ENCODE measurements at regions not wholly inside any gene's neighbourhood (a gene's known extent, or its start where the extent isn't known, plus 50 kb on each side); places are given as distances from the start of the nearest gene placed in this dataset.

DNA sequence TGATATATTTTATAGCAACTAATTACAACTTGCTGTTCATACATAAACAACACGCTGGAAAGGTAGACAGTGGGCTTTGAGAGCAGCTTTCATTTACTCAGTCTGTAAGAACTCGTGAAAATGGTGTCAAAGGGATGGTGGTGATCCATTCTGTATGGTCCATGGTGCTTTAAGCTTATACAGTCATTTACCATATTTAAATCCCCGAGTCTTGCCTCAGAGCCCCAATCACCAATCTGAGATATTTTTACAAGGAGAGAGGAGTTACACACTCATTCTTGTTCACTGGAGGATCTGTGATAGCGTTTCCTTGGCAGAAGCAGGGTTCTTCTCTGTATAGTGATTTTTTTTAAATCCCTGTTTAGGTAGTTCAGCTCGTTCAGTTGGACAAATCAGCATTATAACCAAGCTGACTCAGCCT lies 694.6 kb downstream of the USP25 start:
- Histone ChIP-seq H3K4me3 (ENCODE audit: low read length) (no peak overlapping the region), H3K9ac (ENCODE audit: low read length) (no peak overlapping the region), H3K36me3 (ENCODE audit: control insufficient read depth, low read depth, low read length) (no peaks in the 10 kb centered on the region), H3K27me3 (ENCODE audit: control insufficient read depth, insufficient read depth, low read length) (no peaks in the 10 kb centered on the region), H3K27ac (ENCODE audit: low read length) (no peak overlapping the region), H3K9me3 (ENCODE audit: control insufficient read depth, low read depth, low read length) (no peaks in the 10 kb centered on the region), H3K4me1 (ENCODE audit: control insufficient read depth, low read depth, low read length) (no peaks in the 10 kb centered on the region)

DNA sequence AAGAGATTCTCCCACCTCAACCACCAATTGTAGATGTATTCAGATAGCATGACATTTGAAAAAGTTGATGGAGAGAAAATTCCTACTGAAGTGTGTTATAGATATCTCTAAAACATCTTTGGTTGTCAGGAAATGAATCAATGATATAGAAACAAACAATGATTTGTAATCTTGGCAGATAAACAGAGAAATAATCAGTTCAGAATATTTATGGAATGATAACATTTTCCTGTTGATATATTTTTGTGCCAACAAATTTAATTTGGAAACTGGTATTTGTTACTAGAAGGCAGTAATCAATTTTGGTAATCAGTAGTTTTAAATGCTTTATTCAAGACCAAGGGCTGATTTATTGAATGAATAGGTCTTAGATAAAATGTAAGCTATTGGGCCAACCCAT lies 695.6 kb downstream of the USP25 start:
- H3K9ac ChIP-seq (ENCODE audit: low read length): no peak overlapping the region
- H3K9me3 ChIP-seq (ENCODE audit: control insufficient read depth, low read depth, low read length): no peaks in the 10 kb centered on the region
- H3K4me1 ChIP-seq (ENCODE audit: control insufficient read depth, low read depth, low read length): no peaks in the 10 kb centered on the region
- H3K4me3 ChIP-seq (ENCODE audit: low read length): no peak overlapping the region
- no peak overlapping the region for H3K27ac ChIP-seq (ENCODE audit: low read length)
- no peaks in the 10 kb centered on the region for H3K36me3 ChIP-seq (ENCODE audit: control insufficient read depth, low read depth, low read length)
- H3K27me3 ChIP-seq (ENCODE audit: control insufficient read depth, insufficient read depth, low read length): no peaks in the 10 kb centered on the region

DNA sequence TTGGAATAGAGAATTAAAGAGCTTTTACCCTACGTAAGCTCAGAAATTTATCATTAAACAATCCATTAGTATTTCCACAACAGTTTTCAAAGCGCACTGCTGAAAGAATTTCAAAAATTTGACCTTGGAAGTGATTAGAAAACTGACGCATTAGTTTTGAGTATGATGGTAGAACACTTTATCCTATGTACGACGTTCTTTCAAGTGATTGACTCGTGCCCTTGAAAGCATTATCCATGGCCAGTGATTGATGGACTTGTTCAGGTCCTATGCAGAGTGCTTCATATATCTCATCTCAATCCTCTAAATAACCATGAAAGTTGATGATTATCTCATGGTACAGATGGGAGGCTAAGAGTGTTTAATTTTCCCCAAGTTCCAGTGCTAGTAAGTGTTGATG lies 697.2 kb downstream of the USP25 start:
- H3K36me3 ChIP-seq (ENCODE audit: control insufficient read depth, low read depth, low read length): no peaks in the 10 kb centered on the region
- no peak overlapping the region for H3K4me3 ChIP-seq (ENCODE audit: low read length)
- no peaks in the 10 kb centered on the region for H3K4me1 ChIP-seq (ENCODE audit: control insufficient read depth, low read depth, low read length)
- H3K27ac ChIP-seq (ENCODE audit: low read length): no peak overlapping the region
- no peaks in the 10 kb centered on the region for H3K9me3 ChIP-seq (ENCODE audit: control insufficient read depth, low read depth, low read length)
- H3K9ac ChIP-seq (ENCODE audit: low read length): no peak overlapping the region
- H3K27me3 ChIP-seq (ENCODE audit: control insufficient read depth, insufficient read depth, low read length): no peaks in the 10 kb centered on the region

DNA sequence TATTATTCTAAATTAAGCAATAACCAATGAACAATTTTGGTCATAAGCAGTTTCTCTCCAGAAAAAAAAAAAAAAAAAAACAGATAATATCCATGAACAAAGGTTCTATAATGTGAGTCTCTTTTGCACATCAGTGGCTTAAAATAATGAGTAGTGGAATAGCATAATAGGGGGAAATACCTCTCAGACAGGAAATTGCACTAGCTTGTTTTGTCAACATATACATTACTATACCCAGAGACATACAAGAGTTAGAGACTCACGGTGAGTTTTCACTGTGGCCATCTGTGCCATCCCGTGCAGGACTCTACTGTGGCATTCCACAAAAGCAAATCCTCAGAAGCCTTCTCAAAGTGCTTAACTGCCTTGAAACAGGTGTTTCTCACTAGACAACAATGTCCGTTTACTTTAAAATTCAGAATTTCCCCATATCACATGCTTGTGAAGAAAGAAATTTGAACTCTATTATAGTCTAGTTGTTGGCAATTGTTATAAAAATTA lies 697.9 kb downstream of the USP25 start:
- Histone ChIP-seq H3K9ac (ENCODE audit: low read length) (no peak overlapping the region), H3K27me3 (ENCODE audit: control insufficient read depth, insufficient read depth, low read length) (no peaks in the 10 kb centered on the region), H3K4me3 (ENCODE audit: low read length) (no peak overlapping the region), H3K36me3 (ENCODE audit: control insufficient read depth, low read depth, low read length) (no peaks in the 10 kb centered on the region), H3K27ac (ENCODE audit: low read length) (no peak overlapping the region), H3K9me3 (ENCODE audit: control insufficient read depth, low read depth, low read length) (no peaks in the 10 kb centered on the region), H3K4me1 (ENCODE audit: control insufficient read depth, low read depth, low read length) (no peaks in the 10 kb centered on the region)

DNA sequence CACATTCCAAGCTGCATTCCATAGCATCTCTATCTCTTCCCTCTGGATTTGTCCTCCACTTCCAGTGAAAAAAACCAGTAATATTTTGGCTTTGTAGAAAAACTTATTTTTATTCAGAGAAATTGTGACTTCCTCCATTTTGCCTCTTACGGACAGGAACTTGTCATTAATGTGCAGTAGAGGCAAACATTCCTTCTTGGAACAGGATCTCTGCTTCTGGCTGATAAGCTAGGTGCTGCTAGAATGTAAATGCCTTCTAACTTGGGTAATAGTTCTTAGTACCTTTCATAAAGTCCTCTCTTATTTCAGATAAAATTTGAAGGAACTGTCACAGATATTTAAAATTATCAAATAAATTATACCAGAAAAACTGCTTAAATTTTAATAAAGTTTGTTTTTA lies 707.8 kb downstream of the USP25 start:
- Histone ChIP-seq H3K36me3 (ENCODE audit: control insufficient read depth, low read depth, low read length) (no peaks in the 10 kb centered on the region), H3K9me3 (ENCODE audit: control insufficient read depth, low read depth, low read length) (no peaks in the 10 kb centered on the region), H3K4me3 (ENCODE audit: low read length) (no peak overlapping the region), H3K27me3 (ENCODE audit: control insufficient read depth, insufficient read depth, low read length) (no peaks in the 10 kb centered on the region), H3K27ac (ENCODE audit: low read length) (no peak overlapping the region), H3K9ac (ENCODE audit: low read length) (no peak overlapping the region), H3K4me1 (ENCODE audit: control insufficient read depth, low read depth, low read length) (no peaks in the 10 kb centered on the region)

DNA sequence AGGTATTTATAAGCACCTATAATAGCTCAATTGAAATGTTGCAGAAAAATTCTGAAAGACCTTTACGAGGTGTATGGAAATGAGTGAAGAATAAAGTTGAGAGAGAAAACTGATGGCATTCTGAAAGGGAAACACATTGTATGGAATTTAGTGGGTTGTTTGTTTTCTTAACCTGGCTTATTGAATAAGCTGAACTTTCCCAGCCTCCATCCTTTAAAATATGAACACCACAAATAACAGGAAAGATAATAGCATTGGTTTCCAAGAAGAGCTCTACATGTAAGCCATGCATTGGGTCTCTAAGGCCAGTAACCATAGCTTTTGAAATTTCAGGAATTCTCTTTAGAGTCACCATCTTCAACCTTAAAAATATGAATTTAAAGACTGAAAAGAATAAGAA lies 709.0 kb downstream of the USP25 start:
- Histone ChIP-seq H3K27ac (ENCODE audit: low read length) (no peak overlapping the region), H3K9ac (ENCODE audit: low read length) (no peak overlapping the region), H3K27me3 (ENCODE audit: control insufficient read depth, insufficient read depth, low read length) (no peaks in the 10 kb centered on the region), H3K36me3 (ENCODE audit: control insufficient read depth, low read depth, low read length) (no peaks in the 10 kb centered on the region), H3K9me3 (ENCODE audit: control insufficient read depth, low read depth, low read length) (no peaks in the 10 kb centered on the region), H3K4me1 (ENCODE audit: control insufficient read depth, low read depth, low read length) (no peaks in the 10 kb centered on the region), H3K4me3 (ENCODE audit: low read length) (no peak overlapping the region)

DNA sequence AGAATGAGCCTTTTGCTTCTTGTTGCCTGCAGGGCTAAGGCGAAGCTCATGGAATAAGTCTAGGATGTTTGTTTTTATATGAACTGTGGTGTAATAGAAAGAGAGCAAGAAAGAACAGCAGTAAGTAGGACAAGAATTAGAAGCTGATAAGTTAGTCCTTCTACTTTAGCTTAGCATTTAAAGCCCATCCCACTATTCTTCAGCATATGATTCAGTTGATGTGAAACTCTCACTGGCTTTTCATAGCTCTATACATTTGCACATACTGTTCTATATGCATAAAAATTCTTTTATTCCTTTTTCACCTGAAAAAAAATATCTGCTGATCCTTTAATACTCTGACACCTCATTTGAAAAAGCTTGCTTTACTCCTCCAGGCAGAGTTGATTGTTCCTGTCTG lies 712.0 kb downstream of the USP25 start:
- Histone ChIP-seq H3K36me3 (ENCODE audit: control insufficient read depth, low read depth, low read length) (no peaks in the 10 kb centered on the region), H3K9me3 (ENCODE audit: control insufficient read depth, low read depth, low read length) (no peaks in the 10 kb centered on the region), H3K9ac (ENCODE audit: low read length) (no peak overlapping the region), H3K27me3 (ENCODE audit: control insufficient read depth, insufficient read depth, low read length) (no peaks in the 10 kb centered on the region), H3K4me3 (ENCODE audit: low read length) (no peak overlapping the region), H3K27ac (ENCODE audit: low read length) (no peak overlapping the region), H3K4me1 (ENCODE audit: control insufficient read depth, low read depth, low read length) (no peaks in the 10 kb centered on the region)

DNA sequence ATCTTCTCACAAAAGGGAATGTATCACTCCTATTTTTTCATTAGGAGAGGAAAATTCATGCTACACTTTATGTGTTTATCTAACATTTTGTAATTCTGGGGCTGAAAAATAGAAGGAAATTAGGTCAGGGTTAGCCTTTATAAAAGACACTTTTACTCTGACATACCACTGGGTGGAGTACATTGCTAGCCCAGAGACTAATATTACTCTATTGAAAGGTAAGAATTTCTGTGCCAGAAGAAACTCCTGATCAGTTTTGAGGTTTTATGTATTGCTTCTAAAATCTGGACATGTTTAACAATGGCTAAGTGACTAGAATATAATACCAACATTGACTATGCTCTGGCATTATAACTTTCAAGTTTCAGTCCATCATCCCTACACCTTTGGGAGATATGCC lies 724.6 kb downstream of the USP25 start:
- Histone ChIP-seq H3K4me3 (ENCODE audit: low read length) (no peak overlapping the region), H3K9me3 (ENCODE audit: control insufficient read depth, low read depth, low read length) (no peaks in the 10 kb centered on the region), H3K27ac (ENCODE audit: low read length) (no peak overlapping the region), H3K36me3 (ENCODE audit: control insufficient read depth, low read depth, low read length) (no peaks in the 10 kb centered on the region), H3K27me3 (ENCODE audit: control insufficient read depth, insufficient read depth, low read length) (no peaks in the 10 kb centered on the region), H3K4me1 (ENCODE audit: control insufficient read depth, low read depth, low read length) (no peaks in the 10 kb centered on the region), H3K9ac (ENCODE audit: low read length) (no peak overlapping the region)

DNA sequence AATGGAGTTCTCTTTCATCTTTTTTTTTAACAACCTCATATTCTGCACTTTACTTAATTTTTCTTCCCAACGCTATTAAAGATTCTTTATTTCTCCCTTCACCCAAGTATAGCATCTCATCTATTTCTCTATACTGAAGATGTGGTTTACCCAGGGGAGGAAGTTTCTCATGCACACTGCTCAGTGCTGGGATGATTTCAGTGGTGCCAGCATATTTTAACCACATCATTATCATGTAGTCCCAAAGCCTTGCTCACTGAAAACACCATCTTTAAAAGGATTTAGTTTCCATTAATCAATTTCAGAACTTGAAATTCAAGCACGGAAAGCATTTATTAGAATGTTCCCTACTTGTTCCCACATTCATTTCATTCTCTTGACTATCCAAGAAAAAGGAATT lies 725.7 kb downstream of the USP25 start:
- Histone ChIP-seq H3K9me3 (ENCODE audit: control insufficient read depth, low read depth, low read length) (no peaks in the 10 kb centered on the region), H3K27ac (ENCODE audit: low read length) (no peak overlapping the region), H3K4me1 (ENCODE audit: control insufficient read depth, low read depth, low read length) (no peaks in the 10 kb centered on the region), H3K9ac (ENCODE audit: low read length) (no peak overlapping the region), H3K27me3 (ENCODE audit: control insufficient read depth, insufficient read depth, low read length) (no peaks in the 10 kb centered on the region), H3K4me3 (ENCODE audit: low read length) (no peak overlapping the region), H3K36me3 (ENCODE audit: control insufficient read depth, low read depth, low read length) (no peaks in the 10 kb centered on the region)

DNA sequence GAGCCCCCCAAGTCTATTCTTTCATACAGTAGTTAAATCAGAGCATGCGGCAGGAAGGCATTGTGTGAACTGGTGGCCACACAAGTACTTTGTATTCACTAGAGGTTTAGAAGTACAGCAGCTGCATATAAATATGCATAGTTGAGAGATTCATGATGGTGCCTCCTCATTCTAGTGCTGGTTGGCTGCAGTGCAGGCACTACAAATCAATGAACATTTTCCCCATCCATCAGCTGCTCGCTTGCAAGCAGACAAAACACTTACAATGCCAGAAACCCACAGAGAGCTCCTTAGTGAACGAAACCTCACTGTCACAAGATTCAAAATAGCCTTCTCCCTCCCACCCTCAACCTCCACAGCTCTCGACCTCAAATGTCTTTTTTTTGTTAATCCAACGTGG lies 726.2 kb downstream of the USP25 start:
- Histone ChIP-seq H3K27me3 (ENCODE audit: control insufficient read depth, insufficient read depth, low read length) (no peaks in the 10 kb centered on the region), H3K9ac (ENCODE audit: low read length) (no peak overlapping the region), H3K9me3 (ENCODE audit: control insufficient read depth, low read depth, low read length) (no peaks in the 10 kb centered on the region), H3K4me3 (ENCODE audit: low read length) (no peak overlapping the region), H3K36me3 (ENCODE audit: control insufficient read depth, low read depth, low read length) (no peaks in the 10 kb centered on the region), H3K27ac (ENCODE audit: low read length) (no peak overlapping the region), H3K4me1 (ENCODE audit: control insufficient read depth, low read depth, low read length) (no peaks in the 10 kb centered on the region)

DNA sequence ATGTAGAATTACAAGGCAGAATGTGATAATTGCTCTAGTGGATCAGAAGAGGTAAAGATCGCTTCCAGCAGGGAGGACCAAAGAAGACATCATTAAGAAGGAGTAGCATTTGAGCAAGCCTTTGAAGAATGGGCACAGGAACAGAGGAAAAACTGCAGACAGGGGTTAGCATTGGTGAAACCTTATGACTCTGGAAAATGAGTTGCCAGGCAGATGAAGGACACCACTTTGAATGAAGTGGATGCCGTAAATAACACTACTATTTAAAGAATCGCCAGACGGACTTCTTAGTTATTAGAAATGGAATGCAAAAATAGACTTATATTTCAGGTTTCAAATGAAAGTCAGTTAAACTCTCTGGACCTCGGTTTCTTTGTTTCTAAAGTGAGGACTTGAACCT lies 727.7 kb downstream of the USP25 start:
- Histone ChIP-seq H3K36me3 (ENCODE audit: control insufficient read depth, low read depth, low read length) (no peaks in the 10 kb centered on the region), H3K27ac (ENCODE audit: low read length) (no peak overlapping the region), H3K4me1 (ENCODE audit: control insufficient read depth, low read depth, low read length) (no peaks in the 10 kb centered on the region), H3K9ac (ENCODE audit: low read length) (no peak overlapping the region), H3K4me3 (ENCODE audit: low read length) (no peak overlapping the region), H3K9me3 (ENCODE audit: control insufficient read depth, low read depth, low read length) (no peaks in the 10 kb centered on the region), H3K27me3 (ENCODE audit: control insufficient read depth, insufficient read depth, low read length) (no peaks in the 10 kb centered on the region)

DNA sequence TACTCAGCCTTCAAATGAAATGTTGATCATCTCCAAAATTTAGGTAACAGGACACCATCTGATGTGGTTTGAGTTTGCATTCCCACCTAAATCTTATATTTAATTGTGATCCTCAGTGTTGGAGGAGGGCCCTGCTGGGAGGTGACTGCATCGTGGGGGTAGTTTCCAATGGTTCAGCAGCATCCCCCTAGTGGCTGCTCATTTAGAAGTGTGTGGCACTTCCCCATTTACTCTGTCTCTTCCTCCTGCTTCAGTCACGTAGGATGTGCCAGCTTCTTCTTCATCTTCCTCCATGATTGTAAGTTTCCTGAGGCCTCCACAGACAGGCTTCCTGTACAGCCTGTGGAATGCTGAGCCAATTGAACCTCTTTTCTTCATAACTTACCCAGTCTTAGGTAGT lies 731.2 kb downstream of the USP25 start:
- H3K9me3 ChIP-seq (ENCODE audit: control insufficient read depth, low read depth, low read length): no peaks in the 10 kb centered on the region
- no peak overlapping the region for H3K4me3 ChIP-seq (ENCODE audit: low read length)
- H3K4me1 ChIP-seq (ENCODE audit: control insufficient read depth, low read depth, low read length): no peaks in the 10 kb centered on the region
- H3K36me3 ChIP-seq (ENCODE audit: control insufficient read depth, low read depth, low read length): no peaks in the 10 kb centered on the region
- H3K27me3 ChIP-seq (ENCODE audit: control insufficient read depth, insufficient read depth, low read length): no peaks in the 10 kb centered on the region
- H3K27ac ChIP-seq (ENCODE audit: low read length): no peak overlapping the region
- H3K9ac ChIP-seq (ENCODE audit: low read length): no peak overlapping the region

Data from iPS-18a (cell line).